H1 (cell line): ENCODE measurements at regions not wholly inside any gene's neighbourhood (a gene's known extent, or its start where the extent isn't known, plus 50 kb on each side); places are given as distances from the start of the nearest gene placed in this dataset.

Experiments
- CTCF ChIA-PET: fragments of 300-600 bp; sonication (Branson Sonifier 250); formaldehyde crosslinking; loops from one replicate; lab custom pipeline; 2021; ENCODE audit not compliant: partially characterized antibody; lab: Charles Lee
- POLR2A ChIA-PET: fragments of 300-600 bp; sonication (Branson Sonifier 250); formaldehyde crosslinking; loops from one replicate; lab custom pipeline; 2021; ENCODE audit warnings: inconsistent platforms; ENCODE audit not compliant: partially characterized antibody; lab: Charles Lee
- DNase-seq, 2 experiments: peaks; one replicate each; pipeline versions ENCODE4 v3.0.0 to v3.0.0-alpha.2; 2010 to 2022; ENCODE audit warnings: low spot score in 2 of 2, low read depth in 1 of 2, mixed read lengths in 1 of 2
- FAIRE-seq: peaks from 2 replicates; lab custom pipeline; 2011; peaks lifted over from hg19 to GRCh38; lab: Jason Lieb, UNC
- H2AFZ ChIP-seq: 2 replicates; pipeline ENCODE4 v1.8.1; 2012; ENCODE audit warnings: low read length, inconsistent platforms
- H2AK5ac ChIP-seq: 2 replicates; pipeline ENCODE4 v1.6.1; 2013; ENCODE audit warnings: low read depth, low read length
- H2BK120ac ChIP-seq: replicated peaks from 2 replicates; pipeline ENCODE3; 2013; ENCODE audit warnings: low read depth, low read length, inconsistent platforms
- H2BK12ac ChIP-seq: 2 replicates; pipeline ENCODE4 v1.6.1; 2013; ENCODE audit warnings: low read depth, low read length
- H2BK15ac ChIP-seq: 2 replicates; pipeline ENCODE4 v1.6.1; 2013; ENCODE audit warnings: low read length
- H2BK20ac ChIP-seq: 2 replicates; pipeline ENCODE4 v1.6.1; 2013; ENCODE audit warnings: low read length
- H2BK5ac ChIP-seq: 2 replicates; pipeline ENCODE4 v1.6.1; 2013; ENCODE audit warnings: low read depth, low read length
- H3K14ac ChIP-seq: 2 replicates; pipeline ENCODE4 v1.6.1; 2013; ENCODE audit warnings: inconsistent platforms; ENCODE audit not compliant: insufficient read length
- H3K18ac ChIP-seq: 2 replicates; pipeline ENCODE4 v1.6.1; 2013; ENCODE audit warnings: low read length; ENCODE audit errors: extremely low read depth
- H3K23ac ChIP-seq: 2 replicates; pipeline ENCODE4 v1.6.1; 2013; ENCODE audit warnings: inconsistent platforms; ENCODE audit not compliant: insufficient read length
- H3K23me2 ChIP-seq: 2 replicates; pipeline ENCODE4 v1.6.1; 2013; ENCODE audit warnings: low read depth, low read length
- H3K27ac ChIP-seq: 2 replicates; pipeline ENCODE4 v1.6.1; 2011; ENCODE audit warnings: low read depth, low read length, inconsistent platforms
- H3K27me3 ChIP-seq, 4 experiments: replicated peaks in 1 of 4; 1 replicate in 1 of 4; 2 replicates in 3 of 4; pipeline versions ENCODE4 v1.6.1 to v1.8.1; 2011 to 2013; ENCODE audit warnings: low read length in 3 of 4, mild to moderate bottlenecking in 3 of 4, inconsistent platforms in 2 of 4, mixed read lengths in 2 of 4, moderate library complexity in 1 of 4; ENCODE audit not compliant: control insufficient read depth in 3 of 4, insufficient read depth in 3 of 4; ENCODE audit errors: extremely low read depth in 1 of 4
- H3K36me3 ChIP-seq, 4 experiments: 2 replicates each; pipeline versions ENCODE4 v1.6.1 to v1.8.1; 2011 to 2013; ENCODE audit warnings: mild to moderate bottlenecking in 4 of 4, low read length in 3 of 4, moderate library complexity in 2 of 4, control low read depth in 1 of 4, inconsistent platforms in 1 of 4; ENCODE audit not compliant: insufficient read depth in 4 of 4, control insufficient read depth in 2 of 4
- H3K4ac ChIP-seq: replicated peaks from 2 replicates; pipeline ENCODE3; 2013; ENCODE audit warnings: low read length, low read depth, mixed read lengths, inconsistent platforms; ENCODE audit not compliant: insufficient read length
- H3K4me1 ChIP-seq, 4 experiments: replicated peaks in 1 of 4; 1 replicate in 1 of 4; 2 replicates in 3 of 4; pipeline versions ENCODE4 v1.6.1 to v1.8.1; 2011 to 2013; ENCODE audit warnings: low read length in 3 of 4, inconsistent platforms in 2 of 4, mixed read lengths in 1 of 4; ENCODE audit not compliant: insufficient read depth in 4 of 4, control insufficient read depth in 3 of 4
- H3K4me2 ChIP-seq, 2 experiments: 2 replicates each; pipeline versions ENCODE4 v1.6.1 to v1.8.1; 2011 to 2013; ENCODE audit warnings: low read depth in 2 of 2, low read length in 2 of 2, control low read depth in 1 of 2, inconsistent platforms in 1 of 2, mild to moderate bottlenecking in 1 of 2; ENCODE audit not compliant: insufficient read depth in 1 of 2
- H3K4me3 ChIP-seq, 4 experiments: fragments of 200-600, 300-600 bp in 1 of 4; sonication (generic), shearing (Covaris generic), sonication (Bioruptor Twin) in 1 of 4; 2 replicates each; pipeline versions ENCODE4 v1.5.1 to v1.8.1; 2011 to 2016; ENCODE audit warnings: low read length in 4 of 4, low read depth in 3 of 4, control low read depth in 2 of 4, inconsistent platforms in 2 of 4, mild to moderate bottlenecking in 2 of 4, mixed read lengths in 1 of 4, moderate library complexity in 1 of 4; ENCODE audit not compliant: insufficient read depth in 2 of 4; ENCODE audit errors: extremely low read depth in 1 of 4
- H3K56ac ChIP-seq: replicated peaks from 2 replicates; pipeline ENCODE3; 2013; ENCODE audit warnings: low read depth, mild to moderate bottlenecking, mixed read lengths, low read length, inconsistent platforms; ENCODE audit not compliant: insufficient read length
- H3K79me1 ChIP-seq: 2 replicates; pipeline ENCODE4 v1.6.1; 2013; ENCODE audit warnings: low read depth, low read length, control low read depth
- H3K79me2 ChIP-seq, 2 experiments: 2 replicates each; pipeline versions ENCODE4 v1.6.1 to v1.8.1; 2012 to 2013; ENCODE audit warnings: low read length in 2 of 2, mild to moderate bottlenecking in 2 of 2, inconsistent platforms in 1 of 2; ENCODE audit not compliant: insufficient read depth in 2 of 2, control insufficient read depth in 1 of 2
- H3K9ac ChIP-seq, 4 experiments: replicated peaks in 1 of 4; 1 replicate in 1 of 4; 2 replicates in 3 of 4; pipeline versions ENCODE4 v1.6.1 to v1.8.1; 2011 to 2013; ENCODE audit warnings: low read depth in 3 of 4, low read length in 3 of 4, control low read depth in 2 of 4, mild to moderate bottlenecking in 2 of 4, moderate library complexity in 2 of 4, inconsistent platforms in 1 of 4; ENCODE audit errors: extremely low read depth in 1 of 4
- H3K9me3 ChIP-seq, 2 experiments: 2 replicates each; pipeline versions ENCODE4 v1.6.1 to v1.8.1; 2012 to 2013; ENCODE audit warnings: mild to moderate bottlenecking in 2 of 2, moderate library complexity in 2 of 2, control low read depth in 1 of 2, inconsistent platforms in 1 of 2, low read depth in 1 of 2, low read length in 1 of 2, mixed read lengths in 1 of 2; ENCODE audit not compliant: insufficient read depth in 2 of 2
- H4K20me1 ChIP-seq, 2 experiments: replicated peaks in 1 of 2; 2 replicates each; pipeline versions ENCODE3 to v1.8.1; 2011 to 2013; ENCODE audit warnings: inconsistent platforms in 2 of 2, low read length in 2 of 2, mild to moderate bottlenecking in 1 of 2; ENCODE audit not compliant: insufficient read depth in 2 of 2, control insufficient read depth in 1 of 2
- H4K5ac ChIP-seq: 2 replicates; pipeline ENCODE4 v1.6.1; 2013; ENCODE audit warnings: low read length, low read depth, mixed read lengths, inconsistent platforms; ENCODE audit not compliant: insufficient read length
- H4K8ac ChIP-seq: 2 replicates; pipeline ENCODE4 v1.8.0; 2013; ENCODE audit warnings: mild to moderate bottlenecking, moderate library complexity, low read length, inconsistent platforms; ENCODE audit not compliant: insufficient read depth; ENCODE audit errors: extremely low read depth
- H4K91ac ChIP-seq: replicated peaks from 2 replicates; pipeline ENCODE3; 2013; ENCODE audit warnings: low read length, mixed read lengths, inconsistent platforms; ENCODE audit not compliant: insufficient read length
- BRCA1 ChIP-seq: IDR thresholded peaks from 2 replicates; pipeline ENCODE4 v1.6.1; 2012; ENCODE audit warnings: low read depth, low read length, improper control_type of control experiment
- CREB1 ChIP-seq: IDR thresholded peaks from 2 replicates; pipeline ENCODE4 v1.6.1; 2012; ENCODE audit warnings: inconsistent platforms
- MAFK ChIP-seq: IDR thresholded peaks from 2 replicates; pipeline ENCODE4 v1.6.1; 2012; ENCODE audit warnings: low read depth, mild to moderate bottlenecking, improper control_type of control experiment, low read length
- NRF1 ChIP-seq: IDR thresholded peaks from 2 replicates; pipeline ENCODE4 v1.6.1; 2011; ENCODE audit warnings: mild to moderate bottlenecking, low read depth, low read length, improper control_type of control experiment
- TAF1 ChIP-seq: IDR thresholded peaks from 2 replicates; pipeline ENCODE4 v1.6.1; 2011; ENCODE audit warnings: mild to moderate bottlenecking, low read depth, low read length
- WGBS, 2 experiments: shearing (Covaris generic) in 1 of 2; methylation state at CpG; one replicate each; pipeline versions ENCODE4 v1.1.6 to v1.1.7; 2013 to 2015; ENCODE audit warnings: low lambda C conversion rate in 2 of 2, mixed read lengths in 2 of 2, inconsistent platforms in 1 of 2, low coverage in 1 of 2, missing lambda C conversion rate in 1 of 2; ENCODE audit not compliant: insufficient replicate concordance in 2 of 2, insufficient coverage in 1 of 2, insufficient read length in 1 of 2; ENCODE audit errors: extremely low coverage in 1 of 2, missing lambda C conversion rate in 1 of 2; 5-methylcytosine and 5-hydroxymethylcytosine counted together

GRCh38 chr11:97072420-97072819, 682.6 kb downstream of the JRKL start:
- POLR2A ChIA-PET: no interaction called here
- TF ChIP-seq BRCA1 (no peak), TAF1 (no peak), NRF1 (no peak), CREB1 (no peak), MAFK (no peak)

More at GRCh38 chr11:97072420-97072819, 682.6 kb downstream of the JRKL start:
- no peak overlapping the region for H3K4me2 ChIP-seq
- H3K27ac ChIP-seq: no peak overlapping the region
- no peaks in the 10 kb centered on the region for H3K4me1 ChIP-seq
- H3K23me2 ChIP-seq: no peaks in the 10 kb centered on the region
- FAIRE-seq: no peak
- H3K9ac ChIP-seq: no peak overlapping the region
- H2BK120ac ChIP-seq: no peak overlapping the region
- no peaks in the 10 kb centered on the region for H3K36me3 ChIP-seq
- no peak overlapping the region for H2AFZ ChIP-seq
- no peak for DNase-seq
- no peak overlapping the region for H3K56ac ChIP-seq
- no peaks in the 10 kb centered on the region for H4K20me1 ChIP-seq
- H3K4ac ChIP-seq: no peak overlapping the region
- H3K9me3 ChIP-seq: peaks cover 0 to 5% of the 10 kb centered on the region in 2 experiments; a peak in 2 of 4 replicates
- H2BK5ac ChIP-seq: no peak overlapping the region
- H3K4me3 ChIP-seq: no peak overlapping the region
- H3K27me3 ChIP-seq: no peaks in the 10 kb centered on the region
- H4K91ac ChIP-seq: no peak overlapping the region
- no peak overlapping the region for H3K23ac ChIP-seq
- no peak overlapping the region for H4K8ac ChIP-seq
- no peak overlapping the region for H3K14ac ChIP-seq
- H4K5ac ChIP-seq: no peak overlapping the region
- CTCF ChIA-PET: no interaction called here
- no peak overlapping the region for H3K18ac ChIP-seq
- no peak overlapping the region for H2BK15ac ChIP-seq
- H2BK12ac ChIP-seq: no peak overlapping the region
- H2BK20ac ChIP-seq: no peak overlapping the region
- H3K79me1 ChIP-seq: no peaks in the 10 kb centered on the region
- 86% methylated on average over 2 of the region's 2 CpGs; no CpG with 5 or more reads in 1 of the 2 experiments for WGBS, 2 experiments
- H3K79me2 ChIP-seq: no peaks in the 10 kb centered on the region
- H2AK5ac ChIP-seq: no peak overlapping the region
